Embryonic facial prominence (tissue), 1 donor: ENCODE measurements at regions not wholly inside any gene's neighbourhood (a gene's known extent, or its start where the extent isn't known, plus 50 kb on each side); places are given as distances from the start of the nearest gene placed in this dataset.
"Not testable (repeated sequence)": the region's sequence is repeated elsewhere in the genome, so short reads cannot be mapped to it uniquely, and the experiment has no call there.

Source experiments
- DNase-seq: peaks from one replicate; pipeline ENCODE4 v3.0.0-alpha.2; 2016; ENCODE audit errors: extremely low spot score

DNA sequence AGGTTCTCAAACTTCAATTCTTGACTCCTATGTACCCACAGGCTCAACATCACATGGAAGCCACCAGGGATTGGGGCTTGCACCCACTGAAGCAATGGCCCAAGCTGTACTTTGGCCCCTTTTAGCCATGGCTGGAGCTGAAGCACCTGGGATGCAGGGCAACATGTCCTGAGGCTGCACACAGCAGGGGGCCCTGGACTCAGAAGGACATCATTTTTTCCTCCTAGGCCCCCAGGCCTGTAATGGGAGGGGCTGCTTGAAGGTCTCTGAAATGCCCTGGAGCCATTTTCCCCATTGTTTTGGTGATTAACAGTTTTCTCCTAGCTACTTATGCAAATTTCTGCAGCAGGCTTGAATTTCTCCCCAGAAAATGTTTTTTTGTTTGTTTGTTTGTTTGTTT lies 465.1 kb upstream of the PCDH10 start:
- DNase-seq = no peak

DNA sequence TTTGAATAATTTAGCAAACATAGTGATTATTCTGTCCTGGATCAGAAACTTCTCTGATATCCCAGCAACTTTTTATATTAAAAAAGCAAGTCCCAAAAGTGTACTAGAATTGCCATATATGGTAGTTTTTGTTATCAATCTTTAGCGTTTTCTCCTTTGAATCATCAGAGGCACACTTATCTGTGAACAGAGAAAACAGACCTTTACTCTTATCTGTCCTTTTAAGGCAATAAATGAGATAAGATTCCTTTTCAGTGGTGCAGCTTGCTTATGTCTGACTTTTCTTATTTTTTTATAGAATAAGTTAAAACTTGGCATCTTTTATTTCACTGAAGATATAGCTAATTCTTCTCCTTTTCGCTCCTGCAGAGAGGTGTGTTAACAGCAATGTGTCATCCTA lies 458.1 kb upstream of the PCDH10 start:
- no peak for DNase-seq

DNA sequence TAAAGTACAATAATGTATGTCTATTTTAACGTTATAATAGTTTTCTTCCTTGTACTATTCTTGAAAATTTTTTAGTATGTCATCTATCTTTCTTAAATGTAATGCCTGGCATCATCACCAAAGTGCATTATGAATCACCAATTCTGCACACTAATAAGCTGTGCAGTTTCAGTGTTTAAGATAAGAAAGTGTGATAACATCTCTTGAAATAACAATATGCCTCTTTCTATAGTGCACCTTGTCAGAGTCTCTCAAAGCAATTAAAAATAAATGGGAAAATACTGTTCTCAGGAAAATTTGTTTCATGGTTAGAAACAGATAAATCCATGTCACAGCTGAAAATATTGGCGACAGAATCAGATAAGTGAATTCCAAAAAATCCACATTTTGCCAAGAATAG lies 457.4 kb upstream of the PCDH10 start:
- no peak for DNase-seq

DNA sequence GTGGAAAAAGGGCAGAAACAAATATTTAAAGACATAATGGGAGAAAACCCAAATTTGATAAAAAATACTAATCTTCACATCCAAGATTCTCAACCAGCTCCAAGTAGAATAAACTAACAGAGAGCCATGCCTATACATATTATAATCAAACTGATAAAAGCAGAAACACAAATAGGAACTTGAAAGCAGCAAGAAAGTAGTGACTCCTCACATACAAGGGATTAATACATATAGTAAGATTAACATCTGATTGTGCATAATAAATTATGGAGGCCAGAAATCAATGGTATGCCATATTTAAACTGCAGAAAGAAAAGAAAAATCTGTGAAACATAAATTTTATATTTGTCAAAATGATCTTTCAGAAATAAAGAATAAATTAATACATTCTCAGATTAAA lies 454.3 kb upstream of the PCDH10 start:
- no peak for DNase-seq

DNA sequence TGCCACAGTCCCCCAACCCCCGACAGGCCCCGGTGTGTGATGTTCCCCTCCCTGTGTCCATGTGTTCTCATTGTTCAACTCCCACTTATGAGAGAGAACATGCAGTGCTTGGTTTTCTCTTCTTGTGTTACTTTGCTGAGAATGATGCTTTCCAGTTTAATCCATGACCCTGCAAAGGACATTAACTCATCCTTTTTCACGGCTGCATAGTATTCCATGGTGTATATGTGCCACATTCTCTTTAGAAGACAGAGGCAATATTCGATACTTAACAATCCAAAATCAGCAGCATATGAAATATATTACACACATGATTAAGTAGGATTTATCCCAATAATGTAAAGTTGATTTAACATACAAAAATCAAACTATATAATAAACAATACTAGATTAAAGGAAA lies 451.6 kb upstream of the PCDH10 start:
- DNase-seq = not testable (repeated sequence)

DNA sequence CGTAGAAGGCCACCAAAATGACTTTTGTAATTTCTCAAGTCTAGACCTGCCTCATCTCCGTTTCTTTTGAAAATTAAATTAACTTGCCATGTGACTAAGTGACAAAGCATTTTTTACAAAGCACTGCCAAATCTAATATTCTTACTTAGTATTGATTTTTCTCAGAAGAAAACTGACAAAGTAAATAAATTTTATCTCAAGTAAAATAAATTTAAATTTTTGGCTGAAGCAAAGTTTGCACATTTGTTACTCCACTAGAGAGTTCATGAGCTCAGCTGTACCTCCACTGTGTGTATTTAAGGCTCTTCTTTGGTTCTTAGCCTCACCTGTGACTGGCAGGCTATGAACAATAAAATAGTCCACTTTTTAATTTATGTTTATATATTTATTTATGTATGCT lies 441.1 kb upstream of the PCDH10 start:
- no peak for DNase-seq

DNA sequence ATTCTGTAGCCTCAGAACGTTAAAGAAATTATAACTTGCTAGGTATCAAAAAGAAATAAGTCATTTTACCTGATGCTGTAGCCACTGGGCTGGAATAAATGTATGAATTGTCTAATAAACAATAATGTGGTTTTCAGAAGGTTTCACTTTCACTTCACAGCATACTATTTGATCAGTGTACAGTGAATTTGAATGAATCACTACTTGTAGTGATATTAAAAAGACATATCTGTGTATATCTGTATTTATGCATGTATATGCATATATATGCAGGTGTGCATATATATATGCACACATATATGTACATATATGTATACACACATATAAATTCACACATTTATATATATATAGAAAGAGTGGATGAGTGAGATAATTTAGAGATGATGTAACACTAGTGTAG lies 440.0 kb upstream of the PCDH10 start:
- no peak for DNase-seq

DNA sequence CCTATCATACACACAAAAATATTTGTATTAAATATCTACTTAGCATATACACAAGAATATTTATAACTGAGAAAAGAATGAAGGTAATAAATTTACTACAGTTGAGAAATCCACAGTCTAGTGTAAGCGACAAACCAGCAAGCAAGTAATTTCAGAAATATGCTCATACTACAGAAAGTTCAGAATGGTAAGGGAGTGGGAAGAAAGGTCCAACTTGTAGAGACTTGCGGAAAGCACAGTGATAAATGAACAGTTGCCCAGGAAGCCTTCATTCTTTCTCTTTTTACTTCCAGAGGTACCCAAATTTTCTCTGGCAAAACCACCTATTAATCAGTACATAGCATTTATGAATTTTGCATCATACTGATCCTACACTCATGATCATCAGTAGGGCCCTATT lies 438.1 kb upstream of the PCDH10 start:
- no peak for DNase-seq

DNA sequence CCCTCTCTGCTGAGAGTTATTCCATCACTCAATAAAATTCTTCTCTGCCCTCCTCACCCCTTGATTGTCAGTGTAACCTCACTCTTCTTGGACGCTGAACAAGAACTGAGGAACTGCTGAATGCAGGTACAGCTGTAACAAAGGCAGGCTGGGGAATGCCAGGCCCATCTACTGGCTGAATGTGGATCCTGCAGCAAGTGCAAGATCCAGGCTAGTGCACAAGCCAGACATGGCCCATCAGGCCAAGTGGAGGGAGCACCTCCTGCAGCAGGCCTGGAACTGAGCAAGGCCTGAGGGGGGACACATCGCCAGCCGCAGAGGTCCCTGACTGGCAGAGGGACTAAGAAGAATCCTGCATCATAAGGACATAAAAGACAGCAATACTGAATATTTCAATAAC lies 411.8 kb upstream of the PCDH10 start:
- DNase-seq = no peak

DNA sequence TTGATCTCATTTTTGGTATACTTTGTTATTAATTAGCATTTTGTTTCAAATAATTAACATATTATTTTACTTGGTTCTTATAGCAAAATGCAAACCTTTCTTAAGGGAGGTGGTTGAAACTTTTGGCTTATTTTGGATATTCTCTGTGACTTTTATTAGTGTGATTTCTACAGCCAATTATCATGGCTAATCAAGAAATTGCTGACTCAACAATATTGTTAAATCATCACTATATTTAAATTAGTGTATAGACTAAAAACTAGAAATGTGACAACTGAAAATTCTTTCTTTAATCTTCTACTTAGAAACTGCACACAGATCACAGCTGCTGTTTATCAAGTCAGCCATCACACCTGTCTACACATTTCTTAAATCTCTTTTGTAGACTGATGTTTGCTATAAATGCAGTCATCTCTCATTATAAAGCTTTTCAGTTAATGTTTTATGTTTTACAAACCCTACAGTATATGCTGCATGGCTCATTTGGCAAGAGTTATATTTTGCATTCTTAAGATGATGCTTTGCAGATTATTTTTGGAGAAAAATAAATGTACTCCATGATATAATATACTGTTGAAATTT lies 389.8 kb upstream of the PCDH10 start:
- no peak for DNase-seq

DNA sequence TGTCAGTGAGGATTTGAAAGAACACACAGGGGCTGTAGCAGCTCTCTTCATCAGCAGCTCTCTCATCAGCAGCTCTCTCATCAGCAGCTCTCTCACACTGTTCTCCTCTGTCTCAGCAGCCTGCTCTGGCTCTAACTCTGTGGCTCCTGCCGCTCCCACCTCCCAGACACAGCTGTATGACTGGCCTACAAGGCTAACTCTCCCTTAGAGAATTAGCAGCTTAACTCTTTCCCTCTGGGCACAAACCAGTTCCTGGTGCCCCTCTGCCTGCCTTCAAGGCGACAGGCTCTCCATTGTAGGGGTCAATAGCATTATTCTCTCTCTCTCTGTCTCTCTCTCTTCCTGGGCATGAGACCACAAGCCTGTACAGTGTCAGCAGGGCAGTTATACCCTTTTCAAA lies 385.6 kb upstream of the PCDH10 start:
- no peak for DNase-seq

DNA sequence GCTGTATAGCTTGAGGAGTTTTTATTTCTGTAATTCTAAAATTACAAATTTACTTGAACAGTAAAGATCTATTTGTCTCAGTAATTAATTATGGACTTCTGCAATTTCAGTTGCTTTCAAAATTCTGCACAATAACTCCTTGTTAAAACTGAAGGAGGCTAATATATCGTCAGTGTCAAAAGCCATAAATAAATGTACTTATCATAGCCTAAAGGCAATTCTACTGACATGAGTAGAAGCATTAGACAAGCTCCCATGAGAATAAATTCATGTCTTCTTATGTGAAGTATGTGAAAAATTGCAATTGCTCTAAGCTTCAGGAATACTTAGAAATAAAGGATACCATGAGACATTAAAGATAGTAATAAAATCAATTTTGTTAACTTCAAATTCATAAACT lies 381.2 kb upstream of the PCDH10 start:
- DNase-seq = no peak

DNA sequence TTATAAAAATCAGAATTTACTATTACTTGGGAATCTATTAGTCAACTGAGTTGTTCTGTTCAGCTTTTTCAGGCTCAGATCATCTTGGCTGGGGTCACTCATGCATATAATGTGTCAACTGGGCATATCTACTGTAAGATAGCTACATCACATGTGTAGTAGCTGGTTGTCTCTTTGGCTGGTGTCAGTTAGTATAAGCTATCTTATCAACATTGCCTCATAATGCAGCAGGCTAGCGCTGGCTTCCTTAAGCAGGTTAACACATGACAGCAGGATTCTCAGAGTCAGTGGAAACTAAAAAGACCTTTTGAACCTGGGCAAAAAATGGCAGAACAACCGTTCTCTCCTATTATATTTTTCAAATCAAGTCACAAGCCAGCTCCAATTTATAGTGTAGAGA lies 378.3 kb upstream of the PCDH10 start:
- DNase-seq = no peak

DNA sequence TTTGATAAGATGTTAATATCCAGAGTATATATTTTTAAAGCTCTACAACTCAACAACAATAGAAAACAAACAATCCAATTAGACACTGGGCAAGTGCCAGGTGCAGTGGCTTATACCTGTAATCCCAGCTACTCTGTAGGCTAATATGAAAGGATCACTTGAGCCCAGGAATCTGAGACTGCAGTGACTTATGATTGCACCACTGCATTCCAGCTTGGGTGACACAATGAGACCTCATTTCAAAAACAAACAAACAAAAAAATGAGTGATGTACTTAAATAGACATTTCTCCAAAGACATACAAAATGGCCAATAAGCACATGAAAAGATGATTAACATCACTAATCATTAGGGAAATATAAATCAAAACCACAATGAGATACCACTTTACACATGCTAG lies 356.8 kb upstream of the PCDH10 start:
- DNase-seq = no peak

DNA sequence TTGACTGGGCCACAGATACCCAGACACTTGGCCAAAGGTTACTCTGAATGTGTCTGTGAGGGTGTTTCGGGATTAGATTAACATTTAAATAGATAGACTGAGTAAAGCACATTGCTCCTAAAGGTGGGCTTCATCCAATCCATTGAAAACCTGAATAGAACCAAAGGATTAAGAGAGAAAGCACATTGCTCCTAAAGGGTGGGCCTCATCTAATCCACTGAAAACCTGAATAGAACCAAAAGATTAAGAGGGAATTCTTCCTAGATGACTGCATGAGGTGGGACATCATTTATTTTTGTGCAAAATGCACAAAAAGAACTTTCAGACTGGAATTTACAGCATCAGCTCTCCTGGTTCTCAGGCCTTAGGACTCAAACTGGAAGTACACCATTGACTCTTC lies 351.2 kb upstream of the PCDH10 start:
- DNase-seq = no peak

DNA sequence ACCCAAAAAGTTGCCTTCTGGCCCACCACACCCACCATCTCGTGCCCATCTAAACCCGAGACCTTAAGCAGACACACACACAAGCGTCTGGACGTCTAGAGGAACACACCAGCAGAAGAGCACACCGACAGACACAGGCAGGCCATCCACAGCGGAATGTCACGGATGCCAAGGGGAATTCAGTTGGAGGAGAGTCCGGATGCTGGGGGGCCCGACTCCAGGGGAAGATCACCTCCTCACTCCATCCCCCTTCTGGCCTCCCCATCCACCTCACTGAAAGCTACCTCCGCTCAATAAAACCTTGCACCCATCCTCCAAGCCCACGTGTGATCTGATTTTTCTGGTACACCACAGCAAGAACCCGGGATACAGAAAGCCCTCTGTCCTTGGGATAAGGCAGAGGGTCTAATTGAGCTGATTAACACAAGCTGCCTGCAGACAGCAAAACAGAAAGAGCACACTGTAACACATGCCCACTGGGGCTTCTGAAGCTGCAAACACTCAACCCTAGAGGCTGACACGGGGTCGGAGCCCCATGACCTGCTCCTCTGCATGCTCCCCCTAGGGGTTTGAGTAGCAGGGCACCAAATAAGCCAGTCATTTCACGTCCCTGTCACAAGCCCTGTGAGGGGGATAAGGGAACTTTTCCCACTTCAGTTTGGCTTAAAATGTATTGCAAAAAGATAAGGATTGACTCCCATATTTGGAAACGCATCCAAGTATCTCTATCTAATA lies 339.6 kb upstream of the PCDH10 start:
- no peak for DNase-seq

DNA sequence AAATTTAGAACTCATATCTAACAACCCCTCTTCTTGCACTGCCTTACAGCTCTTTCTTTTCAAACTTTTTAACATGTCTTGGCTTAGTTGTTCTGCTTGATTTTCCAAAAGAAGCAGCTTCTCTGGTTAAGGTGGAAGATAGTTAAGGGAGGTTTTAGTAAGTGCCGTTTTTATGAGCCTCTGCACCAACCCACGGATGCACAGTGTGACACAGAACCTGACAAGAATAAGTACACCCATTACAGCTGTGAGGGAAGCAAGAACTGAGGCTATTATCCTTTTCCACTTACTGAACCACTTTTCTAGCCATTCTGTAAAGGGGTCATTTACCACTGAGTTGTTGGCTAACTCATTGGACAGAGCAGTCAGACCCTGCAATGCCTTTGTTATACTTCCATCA lies 336.0 kb upstream of the PCDH10 start:
- DNase-seq = not testable (repeated sequence)

DNA sequence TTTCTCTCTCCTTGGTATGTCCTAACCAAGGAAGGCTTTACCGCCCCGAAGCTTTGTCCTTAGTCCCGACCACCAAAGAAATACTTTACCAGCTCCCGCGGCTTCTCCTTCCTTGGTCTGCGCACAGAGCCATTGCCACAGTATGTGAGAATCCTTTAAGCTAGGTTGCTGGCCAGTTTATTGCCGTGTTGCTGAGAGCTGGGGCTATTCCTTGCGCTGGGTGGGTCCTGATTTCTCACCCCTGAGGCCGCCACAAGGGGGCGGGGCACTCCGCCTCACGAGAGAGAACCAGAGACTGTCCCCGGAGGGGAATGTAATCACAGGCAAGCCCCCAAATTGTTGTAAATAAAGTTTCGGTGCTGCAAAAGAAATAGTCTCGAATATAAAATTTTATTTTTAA lies 331.0 kb upstream of the PCDH10 start:
- no peak for DNase-seq

DNA sequence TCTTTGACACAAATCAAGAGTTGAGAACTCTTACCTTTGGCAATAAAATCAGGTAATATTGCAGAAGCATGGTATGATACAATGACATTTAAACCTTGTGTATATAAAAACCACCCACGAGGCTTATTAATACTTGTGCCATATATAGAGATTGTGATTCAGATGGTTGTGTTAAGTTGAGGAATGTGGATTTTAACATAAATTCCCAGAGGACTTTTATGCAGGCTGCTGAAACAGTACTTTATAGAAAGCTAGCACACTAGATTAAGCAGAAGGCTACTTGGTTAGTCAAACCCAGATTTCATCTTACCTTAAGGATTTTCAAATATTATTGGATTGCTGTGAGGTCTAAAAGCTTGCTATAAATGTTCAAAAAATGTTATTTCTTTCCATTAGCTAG lies 325.7 kb upstream of the PCDH10 start:
- no peak for DNase-seq

DNA sequence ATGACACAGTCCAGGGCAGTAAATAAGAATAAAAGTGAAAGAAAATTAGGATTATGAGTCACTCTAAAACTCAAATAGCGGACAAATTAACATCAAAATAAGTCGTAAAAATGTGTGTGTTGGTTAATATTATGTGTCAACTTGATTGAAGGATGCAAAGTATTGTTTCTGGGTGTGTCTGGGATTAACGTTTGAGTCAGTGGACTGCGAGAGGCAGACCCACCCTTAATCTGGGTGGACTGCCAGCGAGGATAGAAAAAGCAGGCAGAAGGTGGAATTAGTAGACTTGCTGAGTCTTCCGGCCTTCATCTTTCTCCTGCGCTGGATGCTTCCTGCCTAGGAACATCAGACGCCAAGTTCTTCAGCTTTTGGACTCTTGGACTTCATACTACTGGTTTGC lies 324.3 kb upstream of the PCDH10 start:
- DNase-seq = no peak

DNA sequence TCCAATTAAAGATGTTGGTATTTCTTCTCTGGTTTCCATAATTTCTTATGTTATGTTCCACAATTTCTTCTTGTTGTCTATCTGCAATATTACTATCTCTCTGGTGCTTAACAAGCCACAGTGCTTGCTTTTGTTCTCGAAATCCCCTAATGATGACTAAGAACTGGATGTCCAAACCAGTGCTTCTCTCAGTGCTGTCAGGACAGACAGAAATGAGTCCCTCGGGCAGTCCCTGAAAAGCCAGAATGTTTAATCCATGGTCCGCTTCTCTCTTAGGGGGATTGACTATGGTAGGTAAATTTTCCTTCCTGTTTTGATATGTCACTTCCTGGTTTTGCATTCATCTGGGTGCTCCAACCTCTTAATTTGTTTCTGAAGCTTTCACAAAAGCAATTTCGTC lies 321.6 kb upstream of the PCDH10 start:
- no peak for DNase-seq

DNA sequence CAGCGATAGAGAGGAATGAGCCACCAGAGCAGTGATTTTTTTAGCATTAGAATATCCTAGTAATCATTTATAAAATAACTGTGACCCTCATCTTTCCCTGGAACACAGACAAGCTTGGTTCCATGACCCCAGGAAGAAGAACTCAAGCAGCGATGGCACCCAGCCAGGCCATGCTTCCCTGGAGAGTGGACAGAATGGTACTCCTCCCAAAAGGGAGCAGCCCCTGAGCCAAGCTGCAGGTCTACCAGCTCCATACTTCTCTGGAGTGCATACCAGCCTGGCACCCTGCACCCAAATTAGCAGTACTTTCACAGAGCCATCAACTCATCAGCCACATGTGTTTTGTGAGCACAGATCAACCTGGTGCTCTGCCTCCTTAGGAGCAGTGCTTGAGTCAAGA lies 310.9 kb upstream of the PCDH10 start:
- no peak for DNase-seq

DNA sequence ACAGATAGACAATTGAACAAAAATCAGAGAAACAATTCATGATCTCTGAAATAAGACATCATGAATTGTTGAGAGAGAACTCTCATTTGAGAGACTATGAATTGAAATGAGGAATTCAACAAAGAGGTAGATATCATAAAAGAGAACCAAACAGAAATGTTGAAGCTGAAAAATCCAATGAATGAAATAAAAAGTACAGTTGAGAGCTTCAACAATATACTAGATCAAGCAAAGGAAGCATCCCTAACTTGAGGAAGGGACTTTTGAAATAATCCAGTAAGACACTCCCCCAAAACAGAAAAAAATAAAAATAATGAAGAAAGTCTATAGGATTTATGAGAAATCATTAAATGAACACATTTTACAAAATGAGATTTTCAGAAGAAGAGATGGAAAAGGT lies 310.0 kb upstream of the PCDH10 start:
- no peak for DNase-seq

DNA sequence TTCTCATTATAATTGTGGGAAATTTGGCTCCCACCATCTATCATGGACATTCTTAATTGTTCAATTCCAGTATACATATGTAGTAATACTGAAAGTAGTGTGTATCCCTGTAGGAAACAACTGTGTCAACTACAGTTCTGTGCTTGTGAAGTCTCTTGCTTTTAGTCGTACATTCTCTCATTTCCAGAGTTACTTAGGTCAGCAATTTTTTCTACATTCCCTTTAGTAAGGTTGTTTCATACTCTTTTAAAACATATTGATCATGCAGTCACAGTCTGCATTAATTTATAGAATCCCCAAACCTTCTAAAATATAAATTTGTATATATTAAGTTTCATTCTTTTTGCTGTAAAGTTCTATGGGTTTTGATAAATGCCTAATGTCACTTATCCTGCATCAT lies 289.2 kb upstream of the PCDH10 start:
- DNase-seq = no peak
